Chondrocyte (in vitro differentiated cells): ENCODE measurements at regions not wholly inside any gene's neighbourhood (a gene's known extent, or its start where the extent isn't known, plus 50 kb on each side); places are given as distances from the start of the nearest gene placed in this dataset.

ENCODE experiments used
- DNase-seq: peaks from one replicate; pipeline ENCODE4 v3.0.0; 2021; ENCODE audit warnings: mixed read lengths, low spot score
- H3K27ac Mint-ChIP-seq: one replicate; pipeline ENCODE4 v1.8.0; 2021; ENCODE audit warnings: mild to moderate bottlenecking, moderate library complexity, mixed read lengths; ENCODE audit not compliant: unreplicated experiment
- H3K27me3 Mint-ChIP-seq: 2 replicates; pipeline ENCODE4 v1.8.0; 2021; ENCODE audit warnings: low read depth, mixed read lengths
- H3K36me3 Mint-ChIP-seq: 2 replicates; pipeline ENCODE4 v1.8.0; 2021; ENCODE audit warnings: low read depth, mixed read lengths
- H3K4me1 Mint-ChIP-seq: 2 replicates; pipeline ENCODE4 v1.8.0; 2021; ENCODE audit warnings: low read depth, mild to moderate bottlenecking, mixed read lengths
- H3K4me3 Mint-ChIP-seq: one replicate; pipeline ENCODE4 v1.8.0; 2021; ENCODE audit warnings: mild to moderate bottlenecking, moderate library complexity, mixed read lengths; ENCODE audit not compliant: unreplicated experiment
- H3K9me3 Mint-ChIP-seq: 2 replicates; pipeline ENCODE4 v1.8.0; 2021; ENCODE audit warnings: low read depth, mixed read lengths
- CTCF ChIP-seq: fragments of 200-600 bp; sonication (generic); IDR thresholded peaks from 2 replicates; pipeline ENCODE4 v1.5.0; 2021; ENCODE audit warnings: antibody characterized with exemption, mild to moderate bottlenecking, moderate library complexity

GRCh38 chr3:16658004-16658924 lies 53.0 kb upstream of the DAZL start:
- H3K4me3 Mint-ChIP-seq = no peak overlapping the region
- peaks cover 4% of the 10 kb centered on the region for H3K36me3 Mint-ChIP-seq
- peak; percentile 31 for TF ChIP-seq CTCF
- no peaks in the 10 kb centered on the region for H3K4me1 Mint-ChIP-seq
- no peak for DNase-seq
- peaks cover 10% of the 10 kb centered on the region for H3K9me3 Mint-ChIP-seq
- no peak overlapping the region for H3K27ac Mint-ChIP-seq
- peaks cover 25% of the 10 kb centered on the region for H3K27me3 Mint-ChIP-seq

- TF ChIP-seq CTCF = no peak
- Mint-ChIP-seq H3K9me3 (peaks cover 10% of the 10 kb centered on the region), H3K4me1 (no peaks in the 10 kb centered on the region), H3K36me3 (peaks cover 4% of the 10 kb centered on the region), H3K27me3 (peaks cover 19% of the 10 kb centered on the region), H3K4me3 (no peak overlapping the region), H3K27ac (no peak overlapping the region)
- DNase-seq = no peak
Measured at GRCh38 chr3:16658925-16659793, 53.9 kb upstream of the DAZL start.

DNA sequence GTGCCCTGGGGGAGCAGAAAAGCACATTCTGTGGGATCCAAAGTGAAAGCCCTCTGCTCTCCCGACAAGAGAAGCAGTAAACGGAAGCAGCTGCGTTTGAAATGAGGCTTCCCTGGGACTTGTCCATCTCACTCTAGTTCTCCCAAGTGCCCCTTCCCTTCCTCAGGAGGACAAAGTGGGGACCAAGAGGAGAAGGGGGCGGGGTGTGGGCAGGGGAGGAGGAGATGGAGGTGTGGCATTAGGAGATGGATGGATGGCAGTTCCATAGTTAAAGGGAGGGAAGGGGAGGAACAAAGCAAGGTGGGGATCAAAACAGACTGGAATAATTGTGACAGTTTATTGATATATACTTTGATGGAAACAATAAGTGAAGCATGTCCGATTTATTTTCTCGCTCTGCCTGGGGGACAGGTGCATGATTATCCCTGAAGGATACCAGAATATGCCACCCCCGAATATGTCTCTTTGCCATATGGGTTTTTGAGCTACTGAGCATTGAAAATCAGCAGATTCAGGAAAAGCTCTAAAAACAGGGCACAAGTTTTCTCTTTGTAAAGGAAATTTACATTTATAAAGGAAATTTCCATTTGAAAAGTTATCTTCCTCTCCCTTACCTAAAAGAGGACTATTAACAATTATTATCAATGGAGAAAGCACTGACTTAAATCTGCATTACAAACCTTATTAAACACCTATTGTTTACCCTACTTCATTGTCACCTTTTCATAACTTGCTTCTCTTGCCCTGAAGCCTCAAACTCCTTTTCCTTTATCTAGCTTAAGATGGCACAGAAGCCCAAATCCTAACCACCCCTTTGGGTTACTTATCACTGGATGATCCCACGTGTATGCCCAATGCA lies 58.9 kb upstream of the DAZL start:
- H3K27ac Mint-ChIP-seq = no peak overlapping the region
- H3K36me3 Mint-ChIP-seq = peaks cover 4% of the 10 kb centered on the region
- H3K9me3 Mint-ChIP-seq = peaks cover 7% of the 10 kb centered on the region
- no peak for TF ChIP-seq CTCF
- H3K4me1 Mint-ChIP-seq = peaks cover 11% of the 10 kb centered on the region
- no peak for DNase-seq
- no peak overlapping the region for H3K4me3 Mint-ChIP-seq
- H3K27me3 Mint-ChIP-seq = peaks cover 8% of the 10 kb centered on the region

GRCh38 chr3:16665282-16665741 lies 60.1 kb upstream of the DAZL start:
- peaks cover 3% of the 10 kb centered on the region for H3K27me3 Mint-ChIP-seq
- H3K27ac Mint-ChIP-seq = no peak overlapping the region
- peaks cover 15% of the 10 kb centered on the region for H3K4me1 Mint-ChIP-seq
- H3K36me3 Mint-ChIP-seq = peaks cover 5% of the 10 kb centered on the region
- no peak for DNase-seq
- TF ChIP-seq CTCF = no peak
- peaks cover 9% of the 10 kb centered on the region for H3K9me3 Mint-ChIP-seq
- H3K4me3 Mint-ChIP-seq = no peak overlapping the region
